ENCODE measurements at regions not wholly inside any gene's neighbourhood (a gene's known extent, or its start where the extent isn't known, plus 50 kb on each side); places are given as distances from the start of the nearest gene placed in this dataset.
"Not testable (repeated sequence)": the region's sequence is repeated elsewhere in the genome, so short reads cannot be mapped to it uniquely, and the experiment has no call there.

DNA sequence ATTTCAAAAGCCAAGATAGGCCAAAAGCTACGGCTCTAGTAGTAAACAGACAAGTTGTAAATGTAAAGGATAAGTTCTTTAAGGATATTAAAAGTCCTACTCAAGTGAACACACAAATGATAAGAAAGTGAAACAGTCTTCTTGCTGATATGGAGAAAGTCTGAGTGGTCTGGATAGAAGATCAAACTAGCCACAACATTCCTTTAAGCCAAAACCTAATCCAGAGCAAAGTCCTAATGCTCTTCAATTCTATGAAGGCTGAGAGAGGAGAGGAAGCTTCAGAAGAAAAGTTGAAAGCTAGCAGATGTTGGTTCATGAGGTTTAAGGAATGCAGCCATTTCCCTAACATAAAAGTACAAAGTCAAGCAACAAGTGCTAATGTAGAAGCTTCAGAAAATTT is 111.7 kb upstream of the ZEB2 start:
- no peak for DNase-seq

DNA sequence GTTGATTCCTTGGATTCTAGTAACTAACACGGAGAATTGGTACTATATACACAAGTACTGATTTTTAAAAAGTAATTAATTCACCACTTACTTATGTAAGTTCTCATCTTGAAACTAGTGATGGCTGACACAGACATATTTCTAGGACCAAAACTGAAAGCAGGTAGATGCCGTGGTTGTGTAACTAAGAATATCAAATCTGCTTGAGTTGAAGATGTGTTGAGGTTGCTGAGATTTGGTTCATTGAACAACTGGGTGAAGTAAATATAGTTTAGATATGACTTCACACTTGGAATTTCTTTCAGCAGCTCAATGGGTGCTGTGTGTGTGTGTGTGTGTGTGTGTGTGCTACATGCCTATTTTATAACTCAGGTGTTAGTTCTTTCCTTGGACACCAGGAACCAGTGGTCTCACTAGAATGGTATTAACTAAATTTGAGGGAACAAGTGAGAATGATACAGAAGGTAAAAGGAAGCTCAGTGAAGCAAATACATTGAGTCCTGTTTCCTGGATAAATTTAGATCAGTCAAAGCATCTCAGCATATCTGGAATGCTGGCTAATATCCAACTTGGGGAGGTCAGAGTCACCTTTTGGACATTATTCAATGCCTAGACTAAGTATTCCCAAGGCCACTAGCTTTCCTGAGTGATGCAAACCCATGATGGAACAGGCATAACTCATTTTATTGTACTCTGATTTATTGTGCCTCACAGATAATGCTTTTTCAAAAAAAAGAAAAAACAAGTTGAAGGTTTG is 110.7 kb upstream of the ZEB2 start:
- no peak for DNase-seq

DNA sequence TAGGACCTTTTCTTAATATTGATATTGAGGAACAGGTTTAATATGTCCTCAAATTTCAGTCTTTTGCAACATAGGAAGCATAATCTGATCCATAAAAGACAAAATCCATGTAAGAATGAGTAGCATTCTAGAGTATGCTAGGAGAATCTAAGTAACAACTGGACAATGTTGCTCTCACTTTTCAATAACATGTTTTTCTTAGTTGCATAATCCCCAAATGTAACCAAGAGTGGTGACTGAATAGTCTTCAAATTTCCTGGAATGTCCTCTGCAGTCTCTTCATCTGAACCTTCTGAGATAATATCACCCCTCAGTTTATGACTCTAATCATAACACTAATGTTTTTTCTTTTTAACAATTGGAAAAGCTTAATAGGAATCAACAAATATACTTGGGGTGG is 110.0 kb upstream of the ZEB2 start:
- no peak for DNase-seq

DNA sequence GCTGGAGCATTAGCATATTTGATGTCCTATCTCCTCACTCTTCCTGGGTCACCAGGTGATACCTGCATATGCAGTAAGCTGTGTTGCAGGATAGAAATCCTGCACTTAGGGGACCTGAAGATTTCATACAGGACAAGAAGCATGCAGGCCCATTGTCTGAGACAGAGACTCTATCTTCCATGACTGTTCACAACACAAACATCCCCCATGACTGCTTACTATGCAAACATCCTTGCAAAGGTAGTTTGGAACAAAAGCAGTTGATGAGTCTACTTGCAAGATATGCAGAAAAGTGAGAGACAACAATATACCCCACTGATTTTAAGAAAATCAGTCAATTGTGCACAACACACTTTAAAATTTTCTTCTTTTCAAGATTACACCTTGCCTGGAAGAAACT is 108.6 kb upstream of the ZEB2 start:
- DNase-seq, result no peak

DNA sequence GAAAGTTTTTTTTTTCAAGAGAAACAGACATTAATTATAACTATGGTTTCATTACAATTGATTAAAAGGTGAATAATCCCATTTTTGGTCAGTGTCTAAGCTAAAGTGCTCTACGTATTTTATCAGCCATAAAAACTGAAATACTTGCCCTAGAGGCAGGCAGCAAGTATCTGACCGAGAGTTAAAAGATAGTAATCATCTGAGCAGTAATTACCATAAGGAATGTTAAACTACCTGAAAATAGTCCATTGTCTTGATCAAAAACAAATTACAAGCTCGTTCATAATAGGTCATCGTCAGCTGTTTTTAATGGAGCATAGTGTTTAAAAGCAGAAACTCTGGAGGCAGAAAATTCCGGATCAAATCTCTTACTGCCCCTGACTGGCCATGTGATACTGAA is 105.7 kb upstream of the ZEB2 start:
- DNase-seq, result no peak

DNA sequence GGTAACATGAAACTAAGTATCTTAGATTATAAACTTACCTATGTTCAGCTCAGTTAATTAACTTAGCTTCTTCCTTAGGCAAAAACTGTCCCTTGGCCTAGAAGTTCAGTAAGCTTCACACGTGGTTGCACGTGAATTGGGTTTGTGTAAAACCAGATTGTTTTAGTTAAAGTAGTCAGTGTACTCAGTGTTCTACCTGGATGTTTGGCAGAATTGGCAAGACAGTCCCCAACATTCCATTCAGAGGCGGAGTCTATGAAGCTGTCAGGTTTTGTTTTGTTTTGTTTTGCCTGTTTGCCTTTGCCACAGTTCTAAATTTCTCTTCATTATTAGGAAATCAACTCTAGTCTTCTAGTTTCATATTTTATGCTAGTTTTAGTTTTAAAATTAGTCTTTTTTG is 105.3 kb upstream of the ZEB2 start:
- DNase-seq, result no peak

DNA sequence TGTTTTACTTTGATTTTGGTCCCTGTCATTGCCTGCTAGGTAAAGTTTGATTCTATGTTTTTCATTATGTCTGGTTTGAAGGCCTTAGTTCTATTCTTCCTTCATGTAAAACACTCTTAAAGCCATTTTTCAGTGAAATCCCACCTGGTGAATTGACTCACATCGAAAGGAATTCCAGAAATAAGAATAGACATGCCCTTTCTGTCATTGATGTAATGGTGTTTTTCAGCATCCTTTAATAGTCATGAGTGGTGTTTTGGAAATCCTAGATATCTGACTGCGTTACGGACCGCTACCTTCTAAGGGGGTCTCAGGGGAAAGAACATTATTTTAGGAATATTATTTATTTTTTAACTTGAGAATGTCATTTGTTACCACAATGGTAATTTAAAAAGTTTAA is 104.5 kb upstream of the ZEB2 start:
- DNase-seq, result no peak

DNA sequence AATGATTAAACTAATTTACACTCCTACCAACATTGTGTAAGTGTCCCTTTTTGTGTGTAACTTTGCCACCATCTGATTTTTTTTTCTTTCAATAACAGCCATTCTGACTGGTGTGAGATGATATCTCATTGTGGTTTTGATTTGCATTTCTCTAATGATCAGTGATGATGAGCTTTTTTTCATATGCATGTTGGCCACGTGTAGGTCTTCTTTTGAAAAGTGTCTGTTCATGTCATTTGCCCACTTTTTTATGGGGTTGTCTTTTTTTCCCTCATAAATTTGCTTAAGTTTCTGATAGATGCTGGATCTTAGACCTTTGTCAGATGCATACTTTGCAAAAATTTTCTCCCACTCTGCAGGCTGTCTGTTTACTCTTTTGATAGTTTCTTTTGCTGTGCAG is 102.5 kb upstream of the ZEB2 start:
- not testable (repeated sequence) for DNase-seq

DNA sequence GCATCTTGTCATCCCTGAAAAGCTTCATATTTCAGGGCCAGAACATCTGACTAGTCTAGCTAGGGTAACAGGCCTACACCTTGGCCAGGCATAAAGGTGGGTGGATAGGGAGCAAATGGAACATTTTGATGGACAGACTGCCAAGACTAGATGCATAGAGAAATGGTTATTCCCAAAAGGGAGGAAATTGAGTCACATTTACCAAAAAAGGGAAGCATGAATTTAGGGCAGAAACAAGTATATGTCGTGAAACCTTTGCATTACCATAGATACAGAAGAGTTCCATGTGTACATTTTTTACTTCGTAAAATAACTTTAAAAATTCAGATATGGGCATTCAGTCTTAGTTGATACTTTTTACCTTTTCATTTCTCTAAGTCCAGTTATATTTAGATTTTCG is 101.3 kb upstream of the ZEB2 start:
- DNase-seq, result no peak

DNA sequence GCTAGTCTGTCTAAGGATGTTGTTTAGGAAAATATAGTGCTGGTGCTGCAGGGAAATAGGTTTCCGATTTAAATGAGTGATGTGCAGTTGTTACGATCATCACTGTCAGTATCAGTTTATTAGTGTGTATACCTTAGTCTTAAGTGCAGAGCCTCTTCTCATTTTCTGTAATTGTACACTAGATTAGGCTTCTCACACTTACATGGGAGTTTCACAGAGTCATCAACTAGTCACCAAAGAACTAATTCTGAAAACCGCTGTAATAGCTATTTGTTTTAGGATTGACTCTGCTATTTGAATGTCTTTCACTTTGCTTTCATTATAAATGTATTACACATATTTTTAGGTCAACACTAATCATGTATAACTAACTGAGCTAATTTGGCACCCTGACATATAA is 99.8 kb upstream of the ZEB2 start:
- no peak for DNase-seq

DNA sequence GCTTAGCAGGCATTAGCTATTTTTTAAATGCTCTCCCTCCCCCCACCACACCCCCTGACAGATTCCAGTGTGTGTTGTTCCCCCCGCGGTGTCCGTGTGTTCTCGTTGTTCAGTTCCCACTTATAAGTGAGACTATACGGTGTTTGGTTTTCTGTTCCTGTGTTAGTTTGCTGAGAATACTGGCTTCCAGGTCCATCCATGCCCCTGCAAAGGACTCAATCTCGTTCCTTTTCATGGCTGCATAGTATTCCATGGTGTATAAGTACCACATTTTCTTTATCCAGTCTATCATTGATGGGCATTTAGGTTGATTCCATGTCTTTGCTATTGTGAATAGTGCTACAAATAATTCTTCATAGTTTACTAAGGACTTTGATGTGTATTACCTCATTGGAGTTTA is 97.3 kb upstream of the ZEB2 start:
- DNase-seq, result not testable (repeated sequence)

DNA sequence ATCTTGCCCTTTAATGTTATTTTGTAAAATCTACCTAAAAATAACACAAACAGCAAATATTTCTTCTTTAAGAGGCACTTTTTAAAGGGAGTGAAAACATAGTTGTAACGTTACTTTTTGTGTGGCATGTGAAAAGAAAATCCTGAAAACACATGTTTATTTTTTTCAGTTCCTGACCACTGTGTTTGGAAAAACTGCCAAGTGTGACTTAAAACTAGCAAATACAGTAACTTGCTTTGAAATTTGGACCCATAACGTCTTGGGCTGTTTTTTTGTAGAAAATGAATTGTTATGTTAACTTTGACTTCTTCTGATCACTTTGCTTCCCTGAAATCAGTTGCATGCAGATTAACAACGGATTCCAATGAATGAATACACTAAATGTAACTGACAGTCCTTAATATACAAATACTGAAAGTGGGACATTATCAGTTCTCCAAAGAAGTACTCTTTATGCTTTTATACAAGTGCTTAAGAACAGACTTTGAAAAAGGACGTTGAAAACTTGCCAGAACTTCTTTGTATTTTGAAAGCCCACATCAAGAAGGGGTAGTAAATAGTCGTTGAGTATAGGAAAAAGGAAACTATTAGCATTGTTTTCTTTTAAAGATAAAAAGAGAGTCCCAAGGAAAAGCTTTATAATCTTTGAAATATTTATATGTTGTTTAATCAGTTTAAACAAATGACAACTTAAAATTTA is 96.1 kb upstream of the ZEB2 start:
- DNase-seq, result no peak

DNA sequence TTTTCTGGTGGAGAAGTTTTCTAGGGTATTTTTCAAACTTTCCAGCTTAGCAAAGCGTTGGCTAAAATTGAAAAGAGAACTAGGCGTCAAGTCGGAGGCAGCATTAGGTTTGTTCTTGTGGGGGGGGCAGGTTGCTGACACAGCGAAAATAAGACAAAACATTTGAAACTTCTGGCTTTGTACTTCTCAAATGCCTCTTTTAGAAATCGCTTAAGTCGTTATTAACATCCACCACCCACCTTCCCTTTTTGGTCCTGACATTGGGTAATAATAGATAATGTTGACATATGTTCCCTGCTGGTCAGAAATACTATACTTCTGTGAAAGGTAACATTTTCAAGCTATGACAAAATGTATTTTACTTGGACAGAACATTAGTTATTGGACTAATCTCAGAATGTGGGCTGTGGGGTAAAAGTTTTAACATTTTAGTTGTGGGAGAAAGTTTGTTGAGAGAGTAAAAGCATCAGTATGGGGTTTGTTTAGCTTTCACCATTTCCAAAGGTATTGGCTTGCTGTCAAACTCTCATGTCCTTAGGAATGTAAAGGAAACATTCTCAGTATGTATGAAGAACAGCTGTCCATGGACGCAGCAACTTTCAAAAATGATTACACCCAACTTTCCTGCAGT is 88.1 kb upstream of the ZEB2 start:
- no peak for DNase-seq

DNA sequence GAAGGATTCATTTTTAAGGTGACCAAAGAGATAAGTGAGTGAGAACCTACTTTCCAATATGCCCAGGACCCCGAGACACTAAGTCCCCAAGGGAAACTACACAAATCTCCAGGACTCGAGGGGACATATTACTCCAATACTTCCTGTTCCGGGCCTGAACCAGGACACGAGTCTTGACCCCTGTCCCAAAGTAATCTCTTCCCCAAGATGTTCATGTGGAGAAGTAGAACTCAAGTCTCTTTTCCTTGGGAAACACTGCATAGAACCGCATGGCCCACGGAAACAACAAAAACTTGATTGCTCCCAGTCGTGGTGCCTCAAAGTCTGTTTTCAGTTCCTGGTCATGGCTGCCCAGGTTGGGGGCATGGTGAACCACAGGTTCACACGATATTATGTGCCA is 87.2 kb upstream of the ZEB2 start:
- DNase-seq, result no peak

DNA sequence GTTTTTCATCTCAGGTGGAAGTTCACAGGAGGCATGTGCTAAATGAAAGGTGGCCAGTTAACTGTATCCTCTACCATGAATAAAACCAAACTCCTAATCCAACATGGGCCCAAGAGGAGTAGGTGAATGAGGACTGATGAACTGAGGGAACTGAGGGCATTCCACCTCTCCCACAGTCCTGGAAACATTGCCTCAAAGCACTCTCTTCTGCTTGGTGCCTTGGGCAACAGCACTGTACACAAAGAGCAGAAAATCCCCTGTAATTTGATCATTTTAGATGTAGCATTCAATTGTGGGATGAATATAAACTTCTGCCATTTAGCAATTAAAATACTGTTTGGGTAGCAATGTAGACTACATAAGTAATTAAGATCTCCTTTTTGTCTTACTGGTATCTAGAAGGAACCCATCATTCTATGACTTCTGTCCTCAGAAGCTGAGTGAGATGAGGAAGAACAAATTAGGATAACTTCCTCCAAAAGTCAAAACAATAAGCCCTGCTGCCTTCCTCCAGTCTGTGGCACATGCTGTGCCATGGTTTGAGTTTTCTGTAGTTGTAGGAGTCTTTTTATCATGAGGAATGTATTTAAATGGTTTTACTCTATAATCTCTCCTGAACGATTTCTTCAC is 86.7 kb upstream of the ZEB2 start:
- no peak for DNase-seq

DNA sequence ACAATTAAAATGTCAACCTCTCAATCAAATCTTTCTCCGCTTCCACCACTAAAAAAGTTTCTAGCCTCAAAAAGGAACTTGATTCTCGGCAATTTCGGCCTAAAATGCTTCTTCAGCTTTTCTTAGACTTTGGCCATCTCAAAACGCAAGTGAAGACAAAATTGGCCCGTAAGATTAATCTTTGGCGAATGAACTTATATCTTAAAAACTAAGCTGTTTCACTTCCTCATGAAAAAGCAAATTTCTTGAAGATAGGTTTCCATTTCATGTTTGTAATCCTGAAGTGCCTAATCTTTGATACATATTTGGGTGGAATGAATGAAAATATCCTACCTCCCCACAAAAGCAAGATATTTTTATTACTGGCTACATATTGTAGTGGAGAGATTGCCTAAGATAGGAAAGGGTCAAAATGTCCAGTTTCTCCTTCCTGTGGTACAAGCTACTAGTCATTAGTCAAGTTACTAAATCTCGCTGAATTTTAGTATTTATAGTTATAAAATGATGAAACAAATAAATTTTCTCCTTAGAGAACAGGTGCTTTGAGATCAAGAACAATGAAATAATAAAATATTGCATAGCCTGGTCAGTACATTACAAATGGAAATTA is 85.4 kb upstream of the ZEB2 start:
- DNase-seq, result no peak

DNA sequence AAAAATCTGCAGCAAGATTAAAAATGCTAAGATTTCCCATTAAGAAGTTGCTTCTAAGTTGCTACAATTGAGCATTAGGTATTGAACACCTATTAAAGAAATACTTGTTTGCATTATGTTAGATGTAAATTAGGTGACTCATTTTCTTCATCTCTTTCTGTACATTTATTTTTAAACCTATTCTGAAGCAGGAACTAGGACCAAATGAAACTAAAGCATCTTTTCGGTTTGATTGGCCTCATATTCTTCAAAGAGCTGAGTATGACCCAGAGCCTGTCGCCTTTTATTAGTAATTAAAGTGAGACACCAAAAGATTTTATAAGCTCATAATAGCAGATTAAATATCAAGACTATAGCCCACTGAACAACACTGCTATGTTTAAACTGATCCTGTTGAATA is 83.4 kb upstream of the ZEB2 start:
- DNase-seq, result no peak

DNA sequence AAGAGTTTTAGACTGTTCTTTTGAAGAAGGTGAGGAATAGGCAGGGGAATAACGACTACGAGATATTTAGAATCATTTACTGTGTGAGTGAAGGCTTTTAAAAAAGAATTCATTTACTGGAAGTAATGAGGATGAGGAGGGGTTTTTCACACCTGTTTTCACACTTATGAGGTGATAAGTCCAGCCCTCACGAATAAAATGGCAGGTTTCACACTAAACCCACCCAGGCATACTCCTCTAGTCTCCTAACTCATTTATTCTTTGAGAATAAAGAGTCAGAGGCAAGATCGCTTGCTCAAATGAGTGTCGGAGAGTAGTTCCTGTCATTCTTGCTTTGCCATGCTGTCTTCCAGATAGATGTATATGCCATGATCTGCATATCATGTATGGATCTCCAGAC is 79.0 kb upstream of the ZEB2 start:
- no peak for DNase-seq

DNA sequence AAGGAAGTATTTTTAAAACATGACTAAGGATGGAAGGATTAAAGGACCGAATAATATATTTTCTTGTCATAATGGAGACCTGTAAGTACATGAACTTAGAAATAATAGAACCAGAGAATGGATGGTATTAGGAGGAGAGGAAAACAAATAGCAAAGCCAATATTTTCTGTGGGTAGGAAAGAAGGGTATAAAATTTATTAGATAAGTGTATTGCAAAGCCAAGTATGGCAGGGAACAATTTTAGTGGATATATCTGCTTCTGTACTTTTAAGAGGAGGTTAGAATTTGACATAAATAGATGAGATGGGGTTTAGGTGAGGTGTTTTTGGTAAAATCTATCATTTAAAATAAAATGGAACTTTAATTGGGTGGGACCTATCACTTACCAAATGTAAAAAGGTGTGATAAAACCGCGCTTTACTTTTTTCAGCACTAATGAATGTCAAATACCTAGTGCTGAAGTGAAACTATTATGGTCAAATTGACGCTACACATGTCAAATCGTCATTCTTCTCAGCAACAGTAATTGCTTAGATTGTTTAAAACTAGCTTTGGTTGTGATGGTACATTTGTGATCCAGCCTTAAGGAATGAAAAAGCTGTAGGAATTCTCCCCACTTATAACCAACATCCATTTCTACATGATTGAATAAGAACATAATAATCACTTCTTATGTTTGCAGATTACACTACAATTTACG is 78.1 kb upstream of the ZEB2 start:
- no peak for DNase-seq

DNA sequence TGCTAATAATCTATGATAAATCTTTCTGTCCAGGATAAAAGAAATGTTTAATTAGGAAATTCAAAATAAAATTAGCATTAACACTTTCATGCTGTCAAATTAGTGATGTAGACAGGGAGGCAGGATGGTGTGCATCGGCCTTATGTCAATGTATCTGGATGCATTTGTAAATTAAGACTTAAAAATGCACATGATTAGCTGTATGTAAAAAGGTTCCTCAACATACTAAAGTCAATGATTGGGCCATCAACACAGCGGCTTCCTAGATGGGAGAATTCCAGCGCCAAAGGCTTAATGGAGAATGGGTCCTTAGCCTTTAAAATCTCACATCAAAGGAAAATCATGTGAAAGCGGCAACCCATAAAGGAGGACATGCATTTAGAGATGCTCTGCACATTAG is 77.5 kb upstream of the ZEB2 start:
- DNase-seq, result no peak

DNA sequence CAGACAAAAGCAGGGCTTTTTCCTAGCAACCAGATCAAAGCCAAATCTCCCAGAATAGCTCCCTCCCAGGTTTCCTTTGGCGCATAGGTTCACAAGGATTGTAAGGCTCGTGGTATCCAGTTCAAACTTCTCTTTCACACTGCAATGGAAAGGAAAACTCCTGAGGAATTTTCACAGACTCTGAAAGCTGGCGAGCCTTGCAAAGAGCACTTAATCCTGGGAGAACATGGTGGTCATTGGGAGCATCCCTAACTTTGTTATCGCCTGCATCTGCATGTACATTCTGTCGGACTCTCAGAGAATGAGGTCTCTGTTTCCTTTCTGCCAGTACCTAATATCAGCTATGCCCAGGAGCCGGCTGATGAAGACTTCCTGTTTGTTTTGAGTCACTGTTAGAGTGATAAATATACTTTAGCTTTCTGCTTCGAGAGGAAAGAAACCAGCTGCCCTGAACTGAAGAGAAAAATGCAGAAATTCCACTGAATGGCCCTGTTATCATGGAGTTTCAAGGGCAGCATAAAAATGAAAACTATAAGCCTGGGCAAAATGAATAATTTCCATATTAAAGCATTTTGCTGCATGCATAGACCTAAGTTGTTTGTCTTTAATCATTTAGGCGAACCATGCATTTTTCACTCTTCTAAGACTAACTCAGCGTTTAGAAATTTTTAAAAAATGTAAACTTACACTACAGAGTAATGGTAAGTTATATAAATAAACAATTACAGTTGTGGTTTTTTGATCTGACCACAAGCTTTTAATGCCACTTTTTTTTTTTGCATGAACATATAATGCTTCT is 76.4 kb upstream of the ZEB2 start:
- DNase-seq, result peak; percentile 72

DNA sequence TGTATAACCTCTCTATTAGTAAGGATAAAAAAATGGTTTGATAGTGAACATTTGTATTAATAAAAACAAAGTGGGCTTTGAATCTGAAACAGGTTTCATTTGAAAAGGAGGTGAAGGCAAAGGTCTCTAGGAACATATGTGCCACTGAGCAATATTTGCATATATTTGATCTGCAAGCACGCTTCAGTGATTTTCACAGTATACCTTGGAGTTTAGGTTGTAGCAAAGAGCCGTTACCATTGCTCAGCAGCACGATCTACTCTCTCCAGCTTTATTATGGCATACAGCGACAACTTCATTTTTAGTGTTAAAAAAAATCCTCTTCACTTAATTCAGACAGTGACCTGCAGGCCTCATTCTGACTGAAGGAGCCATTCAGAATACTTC is 75.8 kb upstream of the ZEB2 start:
- DNase-seq, result peak; percentile 91
